Left lung (tissue), 4 donors: ENCODE measurements at regions not wholly inside any gene's neighbourhood (a gene's known extent, or its start where the extent isn't known, plus 50 kb on each side); places are given as distances from the start of the nearest gene placed in this dataset.
A peak's percentile ranks its signal among the peaks of the same experiment; 100 is the strongest.

ENCODE experiments used
- ATAC-seq: fragments of 200-7000 bp; cut with Tn5 transposase; one replicate; pipeline ENCODE4 v1.9.1; 2020; ENCODE audit warnings: moderate library complexity
- DNase-seq, 4 donors: peaks; one replicate each; pipeline ENCODE4 v3.0.0-alpha.2; 2013 to 2020
- H3K27ac ChIP-seq, 2 donors: fragments of 200-600 bp; sonication (generic) in 1 of 2; one replicate each; pipeline versions ENCODE4 v1.5.0 to v1.8.0; 2020 to 2021
- H3K27me3 ChIP-seq, 2 donors: fragments of 200-600 bp; sonication (generic) in 1 of 2; one replicate each; pipeline versions ENCODE4 v1.5.0 to v1.8.0; 2020 to 2021
- H3K36me3 ChIP-seq, 2 donors: fragments of 200-600 bp; sonication (generic) in 1 of 2; one replicate each; pipeline versions ENCODE4 v1.5.0 to v1.8.0; 2020 to 2021
- H3K4me1 ChIP-seq, 2 donors: fragments of 200-600 bp; one replicate each; pipeline ENCODE4 v1.8.0; 2021
- H3K4me3 ChIP-seq, 2 donors: fragments of 200-600 bp; sonication (generic) in 1 of 2; one replicate each; pipeline versions ENCODE4 v1.5.0 to v1.8.0; 2020 to 2021; ENCODE audit warnings: mild to moderate bottlenecking in 1 of 2
- H3K9me3 ChIP-seq, 2 donors: fragments of 200-600 bp; sonication (generic) in 1 of 2; one replicate each; pipeline versions ENCODE4 v1.5.0 to v1.8.0; 2020 to 2021
- intact Hi-C, 2 donors: fragments of 100-400 bp; cut with DNase I; formaldehyde crosslinking; loops; one replicate each; pipeline versions ENCODE4 v1.11.2 to v1.14.2; 2022
- TF ChIP-seq, protein P1 (sequence below), 2 donors: fragments of 200-600 bp; sonication (generic) in 1 of 2; IDR thresholded peaks; one replicate each; pipeline versions ENCODE4 v1.5.0 to v1.8.0; 2021; ENCODE audit warnings: antibody characterized with exemption in 2 of 2
- donor health status: DM: no; HTN: yes; CAD: no.
- donor health status: DM: no; HTN: no; CAD: no.

DNA sequence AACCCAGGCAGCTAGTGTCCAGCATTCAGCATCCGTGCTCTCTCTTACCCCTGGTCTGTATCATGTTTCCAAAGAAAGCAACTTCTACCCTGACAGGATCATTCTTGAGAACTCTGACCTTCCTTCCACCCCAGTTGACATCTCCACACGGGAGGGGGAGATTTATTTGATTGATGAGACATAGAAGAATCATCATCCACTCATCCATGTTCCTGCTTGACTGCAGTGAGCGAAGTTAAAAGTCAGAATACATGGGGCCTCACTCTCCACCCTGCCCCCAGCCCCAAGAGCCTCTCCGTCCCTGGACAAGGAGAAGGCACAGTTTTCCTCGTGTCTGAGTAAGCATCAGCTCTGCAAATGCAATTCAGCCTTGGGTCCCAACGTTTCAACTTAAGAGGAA is 356.0 kb upstream of the TNP1 start:
- DNase-seq = no peak
- Histone ChIP-seq H3K4me3 (no peak overlapping the region), H3K27ac (no peak overlapping the region), H3K27me3 (peaks cover 0 to 74% of the 10 kb centered on the region in 2 donors), H3K9me3 (no peaks in the 10 kb centered on the region), H3K4me1 (no peaks in the 10 kb centered on the region), H3K36me3 (no peaks in the 10 kb centered on the region)
- no peak for ATAC-seq
- TF ChIP-seq, protein P1, sequence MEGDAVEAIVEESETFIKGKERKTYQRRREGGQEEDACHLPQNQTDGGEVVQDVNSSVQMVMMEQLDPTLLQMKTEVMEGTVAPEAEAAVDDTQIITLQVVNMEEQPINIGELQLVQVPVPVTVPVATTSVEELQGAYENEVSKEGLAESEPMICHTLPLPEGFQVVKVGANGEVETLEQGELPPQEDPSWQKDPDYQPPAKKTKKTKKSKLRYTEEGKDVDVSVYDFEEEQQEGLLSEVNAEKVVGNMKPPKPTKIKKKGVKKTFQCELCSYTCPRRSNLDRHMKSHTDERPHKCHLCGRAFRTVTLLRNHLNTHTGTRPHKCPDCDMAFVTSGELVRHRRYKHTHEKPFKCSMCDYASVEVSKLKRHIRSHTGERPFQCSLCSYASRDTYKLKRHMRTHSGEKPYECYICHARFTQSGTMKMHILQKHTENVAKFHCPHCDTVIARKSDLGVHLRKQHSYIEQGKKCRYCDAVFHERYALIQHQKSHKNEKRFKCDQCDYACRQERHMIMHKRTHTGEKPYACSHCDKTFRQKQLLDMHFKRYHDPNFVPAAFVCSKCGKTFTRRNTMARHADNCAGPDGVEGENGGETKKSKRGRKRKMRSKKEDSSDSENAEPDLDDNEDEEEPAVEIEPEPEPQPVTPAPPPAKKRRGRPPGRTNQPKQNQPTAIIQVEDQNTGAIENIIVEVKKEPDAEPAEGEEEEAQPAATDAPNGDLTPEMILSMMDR (IDR thresholded peaks at IDR 0.05) = no peak
- intact Hi-C loops = no loop called here

DNA sequence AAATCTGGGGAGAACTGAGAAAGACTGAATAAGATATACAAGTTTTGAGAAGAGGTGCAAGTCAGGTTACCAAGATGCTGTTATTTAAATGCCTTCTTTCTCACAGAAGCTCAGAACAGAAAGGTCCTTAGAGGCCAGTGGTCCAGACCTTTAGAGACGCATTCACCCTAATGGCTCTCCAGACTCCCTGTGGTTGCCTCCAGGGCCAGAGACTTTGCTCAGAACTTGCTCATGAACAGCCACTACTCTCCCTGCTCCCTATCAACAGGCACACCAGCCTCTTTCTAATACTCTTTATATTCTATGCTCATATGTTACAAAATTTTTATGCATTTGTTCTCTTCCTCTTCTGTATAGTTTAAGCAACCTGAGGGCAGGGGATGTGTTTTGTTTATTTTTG is 349.0 kb upstream of the TNP1 start:
- intact Hi-C loops = no loop called here
- H3K27me3 ChIP-seq = peaks cover 0 to 43% of the 10 kb centered on the region in 2 donors
- DNase-seq = no peak
- peaks cover 0 to 4% of the 10 kb centered on the region in 2 donors for H3K9me3 ChIP-seq
- H3K4me1 ChIP-seq = no peaks in the 10 kb centered on the region
- TF ChIP-seq, protein P1 (IDR thresholded peaks at IDR 0.05) = no peak
- H3K36me3 ChIP-seq = no peaks in the 10 kb centered on the region
- H3K27ac ChIP-seq = no peak overlapping the region
- no peak overlapping the region for H3K4me3 ChIP-seq
- ATAC-seq = no peak

DNA sequence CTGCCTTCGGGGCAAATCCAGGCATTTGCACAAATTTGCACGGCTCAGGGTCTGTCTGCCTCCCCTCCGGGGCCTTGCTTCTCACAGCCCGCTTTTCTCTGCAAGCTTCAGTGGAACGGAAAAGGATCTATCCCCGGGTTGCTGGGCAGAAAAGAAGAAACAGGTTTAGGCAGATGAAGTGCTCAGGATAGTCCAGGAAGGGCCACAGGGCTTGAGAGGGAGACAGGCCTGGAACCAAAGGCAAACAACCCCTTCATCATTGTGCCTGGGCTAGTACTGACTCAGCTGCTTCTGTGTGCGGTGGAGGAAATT is 347.8 kb upstream of the TNP1 start:
- Histone ChIP-seq H3K27ac (no peak overlapping the region), H3K4me3 (no peak overlapping the region), H3K9me3 (peaks cover 0 to 5% of the 10 kb centered on the region in 2 donors), H3K4me1 (no peaks in the 10 kb centered on the region), H3K36me3 (no peaks in the 10 kb centered on the region), H3K27me3 (peaks cover 0 to 38% of the 10 kb centered on the region in 2 donors)
- TF ChIP-seq, protein P1 (IDR thresholded peaks at IDR 0.05) = no peak
- no peak for ATAC-seq
- intact Hi-C loops = no loop called here
- no peak for DNase-seq

DNA sequence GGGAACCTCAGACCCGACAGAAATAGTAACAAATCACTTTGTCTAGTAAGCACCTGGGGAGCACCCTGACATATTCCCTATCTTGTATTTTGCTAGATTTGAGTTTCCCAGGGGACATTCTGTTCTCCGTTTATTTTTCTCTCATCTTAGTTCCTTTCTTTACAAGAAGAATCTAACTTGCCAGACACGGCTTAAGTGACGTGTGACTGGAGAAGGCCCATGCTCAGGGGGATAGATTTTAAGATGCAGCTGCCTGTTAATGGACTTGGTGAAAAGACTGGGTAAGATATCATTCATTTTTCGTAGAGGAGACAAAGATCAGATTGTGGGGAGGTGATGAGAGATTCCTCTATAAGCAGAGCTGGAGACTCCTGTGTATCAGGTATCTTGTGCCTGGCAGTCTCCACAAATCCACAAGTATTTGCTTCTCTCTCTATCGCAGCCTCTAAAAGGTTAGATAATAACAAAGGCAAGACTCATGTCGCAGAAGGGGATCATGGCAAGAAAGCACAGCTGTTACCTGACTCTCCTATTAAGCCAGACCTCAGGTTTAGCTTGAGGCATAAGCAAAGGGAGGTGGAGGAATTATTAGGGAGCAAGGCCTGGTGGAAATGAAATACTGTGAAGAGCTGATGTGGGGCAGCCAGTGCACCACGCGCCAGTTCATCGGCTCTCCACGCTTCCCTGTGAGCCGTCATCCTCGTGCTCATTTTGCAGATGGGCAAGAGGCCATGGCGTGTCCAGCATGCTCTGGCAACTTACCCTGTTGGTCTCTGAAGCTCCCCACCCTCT is 347.2 kb upstream of the TNP1 start:
- ATAC-seq = no peak

DNA sequence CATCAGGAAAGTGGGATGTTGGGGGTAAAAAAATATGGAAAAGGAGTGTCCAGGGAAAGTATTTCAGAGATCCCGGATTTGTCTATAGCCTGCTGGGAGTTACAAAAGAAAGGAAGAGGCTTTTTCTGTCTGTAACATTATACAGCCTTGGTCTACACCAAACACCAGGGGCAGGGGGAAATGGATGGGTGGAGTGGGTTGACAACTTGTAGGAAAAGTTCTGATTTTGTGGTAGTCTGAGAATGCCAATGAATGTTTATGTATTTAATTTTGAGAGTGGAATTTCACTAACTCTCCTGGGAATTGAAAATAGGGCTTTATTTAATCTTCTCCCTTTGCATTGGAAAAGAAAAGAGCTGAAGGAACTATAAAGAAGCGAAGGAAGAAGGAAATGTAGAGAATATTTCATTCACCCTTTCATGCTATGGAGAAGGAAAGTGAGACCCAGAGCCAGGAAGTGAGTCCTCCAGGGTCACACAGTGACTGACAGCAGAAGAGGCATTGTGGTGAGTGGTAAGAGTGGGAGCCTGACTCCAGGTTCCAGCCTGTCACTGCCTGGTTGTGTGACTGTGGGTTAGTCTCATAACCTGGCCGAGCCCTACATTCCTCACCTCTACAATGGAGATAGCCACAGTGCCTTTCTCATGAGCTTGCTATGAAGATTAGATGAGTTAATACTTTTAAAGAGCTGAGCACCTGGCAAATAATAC is 346.3 kb upstream of the TNP1 start:
- no peak for DNase-seq
- Histone ChIP-seq H3K27ac (no peak overlapping the region), H3K27me3 (peaks cover 0 to 34% of the 10 kb centered on the region in 2 donors), H3K36me3 (no peaks in the 10 kb centered on the region), H3K4me1 (no peaks in the 10 kb centered on the region), H3K9me3 (peaks cover 0 to 5% of the 10 kb centered on the region in 2 donors), H3K4me3 (no peak overlapping the region)
- TF ChIP-seq, protein P1 (IDR thresholded peaks at IDR 0.05) = no peak
- intact Hi-C loops = no loop called here
- ATAC-seq = no peak

More for the DNA sequence above, 347.2 kb upstream of the TNP1 start:
- DNase-seq = peak in 1 of 4 donors; percentile 42
- intact Hi-C loops = no loop called here
- H3K4me3 ChIP-seq = no peak overlapping the region
- no peaks in the 10 kb centered on the region for H3K4me1 ChIP-seq
- no peak overlapping the region for H3K27ac ChIP-seq
- TF ChIP-seq, protein P1 (IDR thresholded peaks at IDR 0.05) = no peak
- peaks cover 0 to 5% of the 10 kb centered on the region in 2 donors for H3K9me3 ChIP-seq
- H3K36me3 ChIP-seq = no peaks in the 10 kb centered on the region
- peaks cover 0 to 37% of the 10 kb centered on the region in 2 donors for H3K27me3 ChIP-seq
